ENCODE measurements at regions not wholly inside any gene's neighbourhood (a gene's known extent, or its start where the extent isn't known, plus 50 kb on each side); places are given as distances from the start of the nearest gene placed in this dataset.

GRCh38 chr10:29063806-29064644, 224.8 kb upstream of the LYZL1 start:
- DNase-seq (ENCODE audit: extremely low read depth, low read depth): no peak

- DNase-seq (ENCODE audit: extremely low read depth, low read depth): no peak
These were observed 224.2 kb upstream of the LYZL1 start for GRCh38 chr10:29064680-29065079.

- DNase-seq (ENCODE audit: extremely low read depth, low read depth): no peak
These were observed 221.7 kb upstream of the LYZL1 start for GRCh38 chr10:29067161-29067560.

- DNase-seq (ENCODE audit: extremely low read depth, low read depth): no peak
These were observed 221.2 kb upstream of the LYZL1 start for GRCh38 chr10:29067628-29068027.

GRCh38 chr10:29068302-29068701, 220.6 kb upstream of the LYZL1 start:
- no peak for DNase-seq (ENCODE audit: extremely low read depth, low read depth)

- no peak for DNase-seq (ENCODE audit: extremely low read depth, low read depth)
These were observed 219.9 kb upstream of the LYZL1 start for GRCh38 chr10:29068966-29069365.

GRCh38 chr10:29069941-29070340, 218.9 kb upstream of the LYZL1 start:
- DNase-seq (ENCODE audit: extremely low read depth, low read depth): no peak

DNA sequence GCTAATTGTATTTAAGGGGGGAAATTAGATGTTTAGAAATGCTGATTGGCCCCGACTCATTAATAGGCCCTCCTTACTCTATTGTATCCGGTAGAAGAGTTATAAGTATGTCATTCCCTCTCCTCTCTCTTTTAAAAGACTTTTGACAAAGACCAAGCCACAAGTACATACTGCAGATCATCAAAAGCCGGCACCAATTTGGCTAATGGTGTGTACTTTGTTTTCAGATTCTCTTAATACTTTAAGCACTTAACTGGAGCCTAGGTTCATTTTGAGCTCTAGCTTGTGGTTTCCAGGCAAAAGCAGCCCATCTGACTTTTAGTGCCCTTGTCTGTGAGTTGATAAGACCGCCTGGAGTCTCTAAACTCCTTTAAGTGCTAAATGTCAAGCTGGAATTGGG, 210.0 kb upstream of the LYZL1 start:
- no peak for DNase-seq (ENCODE audit: extremely low read depth, low read depth)

- DNase-seq (ENCODE audit: extremely low read depth, low read depth): no peak
These were observed 207.6 kb upstream of the LYZL1 start for GRCh38 chr10:29081231-29081630.

- no peak for DNase-seq (ENCODE audit: extremely low read depth, low read depth)
These were observed 206.8 kb upstream of the LYZL1 start for GRCh38 chr10:29081951-29082685.

GRCh38 chr10:29083096-29083495, 205.8 kb upstream of the LYZL1 start:
- no peak for DNase-seq (ENCODE audit: extremely low read depth, low read depth)

GRCh38 chr10:29084681-29085307, 204.1 kb upstream of the LYZL1 start:
- DNase-seq (ENCODE audit: extremely low read depth, low read depth): no peak

GRCh38 chr10:29089091-29089490, 199.8 kb upstream of the LYZL1 start:
- no peak for DNase-seq (ENCODE audit: extremely low read depth, low read depth)

- no peak for DNase-seq (ENCODE audit: extremely low read depth, low read depth)
These were observed 192.5 kb upstream of the LYZL1 start for GRCh38 chr10:29096303-29096824.

GRCh38 chr10:29098423-29098822, 190.4 kb upstream of the LYZL1 start:
- DNase-seq (ENCODE audit: extremely low read depth, low read depth): no peak

DNA sequence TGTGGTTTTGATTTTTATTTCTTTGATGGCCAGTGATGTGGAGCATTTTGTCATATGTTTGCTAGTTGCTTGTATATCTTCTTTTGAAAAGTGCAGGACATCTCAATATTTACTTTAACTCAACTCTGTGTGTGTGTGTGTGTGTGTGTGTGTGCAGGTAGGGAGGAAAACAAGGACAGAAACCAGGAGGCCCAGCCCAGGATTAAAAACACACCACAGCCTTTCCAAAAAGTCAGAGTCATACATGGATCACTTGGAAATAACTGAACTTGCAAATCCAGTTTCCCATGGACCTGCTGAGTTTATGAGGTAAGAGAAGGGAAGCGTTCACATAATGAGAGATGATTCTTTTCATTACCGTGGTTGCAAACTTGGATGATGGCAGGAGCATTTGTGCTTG, 189.9 kb upstream of the LYZL1 start:
- no peak for DNase-seq (ENCODE audit: extremely low read depth, low read depth)

DNA sequence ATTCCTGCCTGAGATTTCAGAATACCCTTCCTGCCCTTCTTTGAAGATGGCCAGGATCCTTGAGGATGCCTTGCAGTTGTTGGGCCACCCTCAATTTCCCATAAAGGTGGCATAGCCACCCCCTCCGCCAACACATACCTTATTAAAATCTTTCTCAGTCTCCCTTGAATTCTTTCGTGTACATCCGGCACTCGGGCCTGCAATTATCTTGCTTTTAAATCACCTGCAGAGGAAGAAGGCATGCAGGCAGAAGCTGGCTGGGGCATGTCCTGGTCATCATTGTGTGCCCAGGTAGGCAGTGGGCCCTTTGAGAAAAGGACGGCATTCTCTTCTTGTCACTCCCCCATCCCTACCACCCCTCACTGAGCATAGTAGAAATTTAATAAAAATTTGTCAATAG, 189.5 kb upstream of the LYZL1 start:
- DNase-seq (ENCODE audit: extremely low read depth, low read depth): no peak

DNA sequence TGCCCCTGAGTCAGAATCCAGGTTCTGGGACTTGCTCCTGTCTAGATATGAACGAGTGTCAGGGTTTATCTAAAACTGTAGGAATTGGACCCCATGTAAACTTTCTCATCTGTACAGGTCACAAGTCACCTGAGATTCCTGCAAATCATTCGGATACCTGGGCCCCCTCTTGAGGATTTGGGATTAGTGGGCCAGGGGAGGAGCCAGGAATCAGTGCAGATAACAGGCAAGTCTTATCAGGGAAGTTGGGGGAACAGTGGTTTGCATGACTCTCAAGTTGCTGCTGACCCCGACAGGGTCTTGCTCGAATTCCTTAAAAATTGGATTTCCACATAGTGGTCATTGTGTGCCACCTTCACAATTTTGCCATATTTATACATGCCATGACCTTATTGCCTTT, 188.4 kb upstream of the LYZL1 start:
- DNase-seq (ENCODE audit: extremely low read depth, low read depth): no peak

GRCh38 chr10:29102233-29102632, 186.6 kb upstream of the LYZL1 start:
- no peak for DNase-seq (ENCODE audit: extremely low read depth, low read depth)

GRCh38 chr10:29102636-29103035, 186.2 kb upstream of the LYZL1 start:
- DNase-seq (ENCODE audit: extremely low read depth, low read depth): no peak

DNA sequence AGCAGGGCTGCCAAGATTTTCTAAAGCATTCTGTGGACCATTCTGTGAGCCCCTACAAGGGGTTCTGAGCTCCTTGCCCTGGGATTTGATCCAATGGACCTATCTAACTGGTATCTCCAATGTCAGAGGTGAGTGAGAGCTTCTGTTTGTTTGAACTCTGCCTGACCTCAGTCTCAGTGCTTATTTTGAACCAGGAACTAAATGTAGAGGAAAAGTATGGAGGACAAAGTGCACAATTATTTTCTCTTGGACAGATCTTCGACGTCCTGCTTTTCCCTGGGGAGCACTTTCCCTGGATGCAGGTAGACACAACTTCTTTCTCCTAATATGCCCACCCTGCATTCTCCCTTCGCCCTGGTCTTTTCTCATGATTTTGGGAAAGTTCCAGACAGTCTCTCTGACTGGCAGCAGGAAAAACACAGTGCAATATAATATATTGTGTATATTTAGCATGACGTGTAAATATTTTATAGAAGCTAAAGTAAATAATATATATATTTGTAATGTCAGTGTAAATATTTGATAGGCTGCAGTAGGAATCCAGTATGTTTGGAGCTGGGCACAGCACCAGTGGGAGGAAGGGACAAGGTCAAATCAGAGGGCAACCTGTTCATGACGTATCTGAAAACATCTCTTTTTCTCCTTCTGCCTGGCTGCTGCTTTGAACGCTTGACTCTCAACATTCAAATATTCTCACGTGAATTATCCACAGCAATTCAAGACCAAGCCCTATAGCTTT, 184.0 kb upstream of the LYZL1 start:
- no peak for DNase-seq (ENCODE audit: extremely low read depth, low read depth)
